ENCODE measurements at regions not wholly inside any gene's neighbourhood (a gene's known extent, or its start where the extent isn't known, plus 50 kb on each side); places are given as distances from the start of the nearest gene placed in this dataset.

- Histone ChIP-seq H3K27me3 (ENCODE audit: low read depth) (0 out of 2 replicates have a peak, but pooled peaks cover 4% of the 10 kb centered on the region), H3K36me3 (replicated peaks) (no peaks in the 10 kb centered on the region)
- in situ Hi-C loops (cut with MboI; ENCODE audit: low sequenced_read_pairs): no loop called here
Observed at GRCh38 chr14:106840991-106841390, 1314.6 kb downstream of the TMEM121 start.

GRCh38 chr14:106841701-106842100 is 1315.3 kb downstream of the TMEM121 start:
- in situ Hi-C loops (cut with MboI; ENCODE audit: low sequenced_read_pairs): no loop called here
- H3K36me3 ChIP-seq (replicated peaks): no peaks in the 10 kb centered on the region
- H3K4me1 ChIP-seq: no peaks in the 10 kb centered on the region
- H3K9me3 ChIP-seq: no peaks in the 10 kb centered on the region
- no peak overlapping the region for H3K4me3 ChIP-seq
- DNase-seq (ENCODE audit: low spot score in 2 of 2): no peak
- H3K27me3 ChIP-seq (ENCODE audit: low read depth): 0 out of 2 replicates have a peak, but pooled peaks cover 6% of the 10 kb centered on the region

More at GRCh38 chr14:106840991-106841390, 1314.6 kb downstream of the TMEM121 start:
- H3K4me1 ChIP-seq: no peaks in the 10 kb centered on the region
- H3K9me3 ChIP-seq: no peaks in the 10 kb centered on the region
- DNase-seq (ENCODE audit: low spot score in 2 of 2): no peak
- no peak overlapping the region for H3K4me3 ChIP-seq

- Histone ChIP-seq H3K27me3 (ENCODE audit: low read depth) (0 out of 2 replicates have a peak, but pooled peaks cover 6% of the 10 kb centered on the region), H3K36me3 (replicated peaks) (no peaks in the 10 kb centered on the region), H3K4me1 (no peaks in the 10 kb centered on the region), H3K9me3 (no peaks in the 10 kb centered on the region), H3K4me3 (no peak overlapping the region)
- peak in 1 of 2 experiments; percentile 17 for DNase-seq (ENCODE audit: low spot score in 2 of 2)
- in situ Hi-C loops (cut with MboI; ENCODE audit: low sequenced_read_pairs): no loop called here
Observed at GRCh38 chr14:106842687-106843086, 1316.3 kb downstream of the TMEM121 start.

- Histone ChIP-seq H3K27me3 (ENCODE audit: low read depth) (0 out of 2 replicates have a peak, but pooled peaks cover 6% of the 10 kb centered on the region), H3K36me3 (replicated peaks) (no peaks in the 10 kb centered on the region), H3K4me1 (no peaks in the 10 kb centered on the region), H3K9me3 (no peaks in the 10 kb centered on the region), H3K4me3 (no peak overlapping the region)
- DNase-seq (ENCODE audit: low spot score in 2 of 2): no peak
- in situ Hi-C loops (cut with MboI; ENCODE audit: low sequenced_read_pairs): no loop called here
Observed at GRCh38 chr14:106843386-106843785, 1317.0 kb downstream of the TMEM121 start.

- H3K4me3 ChIP-seq: peak overlapping the region; percentile 21
Observed at GRCh38 chr14:106843951-106844483, 1317.6 kb downstream of the TMEM121 start.

GRCh38 chr14:106844608-106845285 is 1318.4 kb downstream of the TMEM121 start:
- Histone ChIP-seq H3K4me1 (no peaks in the 10 kb centered on the region), H3K9me3 (no peaks in the 10 kb centered on the region)

More at GRCh38 chr14:106843951-106844483, 1317.6 kb downstream of the TMEM121 start:
- H3K9me3 ChIP-seq: no peaks in the 10 kb centered on the region
- no peaks in the 10 kb centered on the region for H3K4me1 ChIP-seq
- in situ Hi-C loops (cut with MboI; ENCODE audit: low sequenced_read_pairs): no loop called here
- H3K36me3 ChIP-seq (replicated peaks): no peaks in the 10 kb centered on the region
- peak in 1 of 2 experiments; percentile 16 for DNase-seq (ENCODE audit: low spot score in 2 of 2)
- H3K27me3 ChIP-seq (ENCODE audit: low read depth): 0 out of 2 replicates have a peak, but pooled peaks cover 6% of the 10 kb centered on the region

GRCh38 chr14:106845286-106846087 is 1319.1 kb downstream of the TMEM121 start:
- peak in 1 of 2 experiments; percentile 9 for DNase-seq (ENCODE audit: low spot score in 2 of 2)
- in situ Hi-C loops (cut with MboI; ENCODE audit: low sequenced_read_pairs): no loop called here
- Histone ChIP-seq H3K4me3 (no peak overlapping the region), H3K27me3 (ENCODE audit: low read depth) (0 out of 2 replicates have a peak, but pooled peaks cover 6% of the 10 kb centered on the region), H3K36me3 (replicated peaks) (no peaks in the 10 kb centered on the region), H3K4me1 (no peaks in the 10 kb centered on the region), H3K9me3 (no peaks in the 10 kb centered on the region)

More at GRCh38 chr14:106844608-106845285, 1318.4 kb downstream of the TMEM121 start:
- Histone ChIP-seq H3K27me3 (ENCODE audit: low read depth) (0 out of 2 replicates have a peak, but pooled peaks cover 6% of the 10 kb centered on the region), H3K36me3 (replicated peaks) (no peaks in the 10 kb centered on the region), H3K4me3 (peak overlapping the region; percentile 21)
- in situ Hi-C loops (cut with MboI; ENCODE audit: low sequenced_read_pairs): no loop called here
- DNase-seq (ENCODE audit: low spot score in 2 of 2): peak in 1 of 2 experiments; percentile 53

- H3K4me3 ChIP-seq: no peak overlapping the region
- in situ Hi-C loops (cut with MboI; ENCODE audit: low sequenced_read_pairs): no loop called here
- H3K36me3 ChIP-seq (replicated peaks): no peaks in the 10 kb centered on the region
- DNase-seq (ENCODE audit: low spot score in 2 of 2): no peak
- H3K27me3 ChIP-seq (ENCODE audit: low read depth): 0 out of 2 replicates have a peak, but pooled peaks cover 6% of the 10 kb centered on the region
- no peaks in the 10 kb centered on the region for H3K9me3 ChIP-seq
- H3K4me1 ChIP-seq: no peaks in the 10 kb centered on the region
Observed at GRCh38 chr14:106846218-106846617, 1319.8 kb downstream of the TMEM121 start.

GRCh38 chr14:106848330-106849121 is 1322.1 kb downstream of the TMEM121 start:
- H3K36me3 ChIP-seq (replicated peaks): no peaks in the 10 kb centered on the region
- H3K27me3 ChIP-seq (ENCODE audit: low read depth): 0 out of 2 replicates have a peak, but pooled peaks cover 6% of the 10 kb centered on the region
- no peaks in the 10 kb centered on the region for H3K4me1 ChIP-seq
- no peaks in the 10 kb centered on the region for H3K9me3 ChIP-seq
- no peak overlapping the region for H3K4me3 ChIP-seq
- in situ Hi-C loops (cut with MboI; ENCODE audit: low sequenced_read_pairs): no loop called here
- DNase-seq (ENCODE audit: low spot score in 2 of 2): no peak

GRCh38 chr14:106850913-106851825 is 1324.8 kb downstream of the TMEM121 start:
- in situ Hi-C loops (cut with MboI; ENCODE audit: low sequenced_read_pairs): no loop called here
- Histone ChIP-seq H3K9me3 (no peaks in the 10 kb centered on the region), H3K36me3 (replicated peaks) (no peaks in the 10 kb centered on the region), H3K4me3 (no peak overlapping the region), H3K27me3 (ENCODE audit: low read depth) (0 out of 2 replicates have a peak, but pooled peaks cover 2% of the 10 kb centered on the region), H3K4me1 (no peaks in the 10 kb centered on the region)
- DNase-seq (ENCODE audit: low spot score in 2 of 2): no peak

GRCh38 chr14:106872611-106873446 is 1346.4 kb downstream of the TMEM121 start:
- in situ Hi-C loops (cut with MboI; ENCODE audit: low sequenced_read_pairs): no loop called here
- Histone ChIP-seq H3K4me1 (no peaks in the 10 kb centered on the region), H3K36me3 (replicated peaks) (no peaks in the 10 kb centered on the region), H3K4me3 (no peak overlapping the region), H3K27me3 (ENCODE audit: low read depth) (no peaks in the 10 kb centered on the region), H3K9me3 (no peaks in the 10 kb centered on the region)
- DNase-seq (ENCODE audit: low spot score in 2 of 2): peak in 1 of 2 experiments; percentile 84

- in situ Hi-C loops (cut with MboI; ENCODE audit: low sequenced_read_pairs): no loop called here
- no peak for DNase-seq (ENCODE audit: low spot score in 2 of 2)
- no peaks in the 10 kb centered on the region for H3K9me3 ChIP-seq
Observed at GRCh38 chr14:106874350-106874749, 1348.0 kb downstream of the TMEM121 start.

More at GRCh38 chr14:106874350-106874749, 1348.0 kb downstream of the TMEM121 start:
- Histone ChIP-seq H3K27me3 (ENCODE audit: low read depth) (no peaks in the 10 kb centered on the region), H3K4me3 (no peak overlapping the region), H3K4me1 (no peaks in the 10 kb centered on the region), H3K36me3 (replicated peaks) (no peaks in the 10 kb centered on the region)

Data from HAP-1 (cell line).